ENCODE measurements at regions not wholly inside any gene's neighbourhood (a gene's known extent, or its start where the extent isn't known, plus 50 kb on each side); places are given as distances from the start of the nearest gene placed in this dataset.

DNA sequence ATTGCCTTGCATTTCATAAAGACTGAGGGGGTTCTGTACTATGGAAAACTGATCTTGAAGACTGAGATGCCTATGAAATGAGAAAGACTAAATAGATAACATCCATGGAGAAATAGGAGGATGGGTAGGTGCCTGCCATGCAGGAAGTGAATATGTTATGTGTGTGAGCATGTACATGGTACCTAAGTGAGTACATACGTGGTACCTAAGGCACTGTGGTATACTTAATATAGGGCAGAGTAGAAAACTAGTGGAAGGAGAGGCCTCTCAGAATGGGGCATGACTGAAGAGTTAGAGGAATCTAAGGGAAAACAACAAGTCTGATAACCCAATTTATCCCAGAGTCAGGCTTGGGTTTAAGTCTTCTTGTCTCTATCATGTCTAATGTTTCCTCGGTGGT lies 161.8 kb upstream of the DCN start:
- 79 to 82% methylated on average over 2 of the region's 2 CpGs for WGBS, 2 donors
- H3K9me3 ChIP-seq = no peaks in the 10 kb centered on the region
- TF ChIP-seq, protein P1, sequence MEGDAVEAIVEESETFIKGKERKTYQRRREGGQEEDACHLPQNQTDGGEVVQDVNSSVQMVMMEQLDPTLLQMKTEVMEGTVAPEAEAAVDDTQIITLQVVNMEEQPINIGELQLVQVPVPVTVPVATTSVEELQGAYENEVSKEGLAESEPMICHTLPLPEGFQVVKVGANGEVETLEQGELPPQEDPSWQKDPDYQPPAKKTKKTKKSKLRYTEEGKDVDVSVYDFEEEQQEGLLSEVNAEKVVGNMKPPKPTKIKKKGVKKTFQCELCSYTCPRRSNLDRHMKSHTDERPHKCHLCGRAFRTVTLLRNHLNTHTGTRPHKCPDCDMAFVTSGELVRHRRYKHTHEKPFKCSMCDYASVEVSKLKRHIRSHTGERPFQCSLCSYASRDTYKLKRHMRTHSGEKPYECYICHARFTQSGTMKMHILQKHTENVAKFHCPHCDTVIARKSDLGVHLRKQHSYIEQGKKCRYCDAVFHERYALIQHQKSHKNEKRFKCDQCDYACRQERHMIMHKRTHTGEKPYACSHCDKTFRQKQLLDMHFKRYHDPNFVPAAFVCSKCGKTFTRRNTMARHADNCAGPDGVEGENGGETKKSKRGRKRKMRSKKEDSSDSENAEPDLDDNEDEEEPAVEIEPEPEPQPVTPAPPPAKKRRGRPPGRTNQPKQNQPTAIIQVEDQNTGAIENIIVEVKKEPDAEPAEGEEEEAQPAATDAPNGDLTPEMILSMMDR (IDR thresholded peaks at IDR 0.05) = no peak
- no peak for TF ChIP-seq EP300 (IDR thresholded peaks at IDR 0.05)
- no peak for TF ChIP-seq POLR2A (IDR thresholded peaks at IDR 0.05)
- no peak for TF ChIP-seq POLR2AphosphoS5 (IDR thresholded peaks at IDR 0.05)

DNA sequence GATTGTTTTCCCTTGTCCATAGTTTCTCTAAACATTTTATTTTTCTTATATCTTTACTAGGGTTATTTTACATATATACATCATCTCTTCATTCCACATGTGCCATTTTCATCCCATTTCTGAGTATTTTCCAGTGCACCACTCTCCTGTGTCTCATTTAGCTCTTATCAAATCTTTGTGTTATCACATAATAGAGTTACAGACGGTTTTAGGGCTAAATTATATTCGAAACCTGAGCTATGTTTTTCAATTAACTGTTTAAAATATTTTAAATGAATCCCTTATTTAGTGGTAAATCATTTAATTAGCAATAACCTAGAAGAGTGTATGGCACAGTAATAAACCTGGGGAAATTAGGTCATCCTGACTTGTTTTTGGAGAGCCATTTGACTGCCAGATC lies 160.4 kb upstream of the DCN start:
- H3K9me3 ChIP-seq = no peaks in the 10 kb centered on the region
- H3K27me3 ChIP-seq = no peaks in the 10 kb centered on the region
- H3K4me1 ChIP-seq = no peaks in the 10 kb centered on the region
- no peaks in the 10 kb centered on the region for H3K36me3 ChIP-seq
- 80 to 96% methylated on average over 2 of the region's 2 CpGs for WGBS, 2 donors
- no peak overlapping the region for H3K4me3 ChIP-seq
- H3K27ac ChIP-seq = no peak overlapping the region
- TF ChIP-seq EP300 (IDR thresholded peaks at IDR 0.05) (no peak), POLR2A (IDR thresholded peaks at IDR 0.05) (no peak), POLR2AphosphoS5 (IDR thresholded peaks at IDR 0.05) (no peak)
- TF ChIP-seq, protein P1 (IDR thresholded peaks at IDR 0.05) = no peak
- no peak for DNase-seq
- no peak for ATAC-seq (ENCODE audit: low FRiP score in 2 of 2)

More for the DNA sequence above, 161.8 kb upstream of the DCN start:
- no peaks in the 10 kb centered on the region for H3K36me3 ChIP-seq
- DNase-seq = no peak
- H3K4me1 ChIP-seq = no peaks in the 10 kb centered on the region
- no peak for ATAC-seq (ENCODE audit: low FRiP score in 2 of 2)
- H3K4me3 ChIP-seq = no peak overlapping the region
- no peaks in the 10 kb centered on the region for H3K27me3 ChIP-seq
- no peak overlapping the region for H3K27ac ChIP-seq

DNA sequence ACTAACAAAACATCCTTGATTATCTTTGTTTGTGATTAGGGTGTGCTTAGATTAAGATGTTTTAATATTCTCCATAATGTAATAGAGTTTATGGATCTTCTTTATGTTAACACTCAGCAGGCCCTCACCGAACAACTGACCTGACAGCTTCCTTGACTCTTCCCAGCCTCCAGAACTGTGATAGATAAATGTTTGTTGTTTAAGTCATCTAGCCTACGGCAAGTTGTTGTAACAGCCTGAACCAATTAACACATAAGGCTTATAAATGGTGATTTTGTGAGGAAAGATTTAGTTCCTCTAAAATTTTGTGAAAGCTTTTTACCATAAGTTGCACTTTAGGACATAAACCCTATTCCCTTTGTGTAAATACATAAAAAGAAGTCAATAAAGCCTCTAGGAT lies 156.5 kb upstream of the DCN start:
- Histone ChIP-seq H3K27ac (no peak overlapping the region), H3K36me3 (no peaks in the 10 kb centered on the region), H3K27me3 (no peaks in the 10 kb centered on the region), H3K4me1 (no peaks in the 10 kb centered on the region), H3K9me3 (no peaks in the 10 kb centered on the region), H3K4me3 (no peak overlapping the region)
- DNase-seq = no peak
- TF ChIP-seq POLR2AphosphoS5 (IDR thresholded peaks at IDR 0.05) = no peak
- TF ChIP-seq, protein P1 (IDR thresholded peaks at IDR 0.05) = no peak
- no peak for TF ChIP-seq EP300 (IDR thresholded peaks at IDR 0.05)
- TF ChIP-seq POLR2A (IDR thresholded peaks at IDR 0.05) = no peak
- 94 to 95% methylated on average over 2 of the region's 2 CpGs for WGBS, 2 donors
- ATAC-seq (ENCODE audit: low FRiP score in 2 of 2) = no peak

DNA sequence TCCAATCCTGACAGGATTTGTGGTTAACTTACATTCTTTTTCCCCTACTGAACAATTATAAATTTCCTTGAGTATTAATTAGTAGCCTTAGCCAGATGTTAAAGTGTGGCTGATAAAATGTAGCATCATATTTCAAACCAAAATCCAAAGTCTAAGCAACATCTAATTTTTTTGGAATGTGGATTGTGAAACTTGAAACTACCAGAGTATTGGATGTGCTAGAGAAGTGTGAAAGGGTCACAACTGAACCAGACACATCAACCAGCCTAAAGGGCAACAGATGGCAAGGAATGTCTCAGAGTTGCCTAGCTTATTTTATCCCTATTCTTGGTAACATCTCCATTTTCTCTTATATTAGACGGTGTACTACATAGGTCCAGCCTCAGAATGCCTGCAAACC lies 153.1 kb upstream of the DCN start:
- DNase-seq = no peak
- H3K9me3 ChIP-seq = no peaks in the 10 kb centered on the region
- no peaks in the 10 kb centered on the region for H3K4me1 ChIP-seq
- no peak for TF ChIP-seq EP300 (IDR thresholded peaks at IDR 0.05)
- no peak for TF ChIP-seq POLR2A (IDR thresholded peaks at IDR 0.05)
- no peak for TF ChIP-seq POLR2AphosphoS5 (IDR thresholded peaks at IDR 0.05)
- TF ChIP-seq, protein P1 (IDR thresholded peaks at IDR 0.05) = no peak
- no peak overlapping the region for H3K27ac ChIP-seq
- H3K27me3 ChIP-seq = no peaks in the 10 kb centered on the region
- H3K36me3 ChIP-seq = no peaks in the 10 kb centered on the region
- H3K4me3 ChIP-seq = no peak overlapping the region
- ATAC-seq (ENCODE audit: low FRiP score in 2 of 2) = peak in 1 of 2 donors; percentile 35
- 83 to 85% methylated on average over 1 of the region's 1 CpG for WGBS, 2 donors

DNA sequence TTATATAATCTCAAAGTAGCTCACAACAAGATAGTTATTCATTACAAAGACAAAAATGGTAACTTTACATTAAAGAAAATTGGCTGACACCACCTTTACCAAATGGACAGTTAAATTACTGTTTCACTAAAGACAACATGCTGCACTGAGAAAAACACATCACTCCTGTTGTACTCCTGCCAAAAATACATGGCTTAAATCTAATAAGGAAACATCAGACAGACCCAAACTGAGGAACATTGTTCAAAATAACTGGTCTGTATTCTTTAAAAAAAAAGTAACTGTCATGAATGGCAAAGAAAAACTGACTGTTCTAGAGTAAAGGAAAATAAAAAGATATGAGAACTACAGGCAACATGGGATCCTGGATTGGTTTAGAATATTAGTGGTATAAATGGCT lies 151.3 kb upstream of the DCN start:
- ATAC-seq (ENCODE audit: low FRiP score in 2 of 2) = no peak
- H3K4me3 ChIP-seq = no peak overlapping the region
- no peak overlapping the region for H3K27ac ChIP-seq
- TF ChIP-seq POLR2A (IDR thresholded peaks at IDR 0.05) (no peak), EP300 (IDR thresholded peaks at IDR 0.05) (no peak), POLR2AphosphoS5 (IDR thresholded peaks at IDR 0.05) (no peak)
- TF ChIP-seq, protein P1 (IDR thresholded peaks at IDR 0.05) = no peak
- no peak for DNase-seq
- no peaks in the 10 kb centered on the region for H3K36me3 ChIP-seq
- no peaks in the 10 kb centered on the region for H3K9me3 ChIP-seq
- H3K27me3 ChIP-seq = no peaks in the 10 kb centered on the region
- H3K4me1 ChIP-seq = no peaks in the 10 kb centered on the region
